HG03280 (cell line): ENCODE measurements at regions not wholly inside any gene's neighbourhood (a gene's known extent, or its start where the extent isn't known, plus 50 kb on each side); places are given as distances from the start of the nearest gene placed in this dataset.
A peak's percentile ranks its signal among the peaks of the same experiment; 100 is the strongest.
"Not testable (repeated sequence)": the region's sequence is repeated elsewhere in the genome, so short reads cannot be mapped to it uniquely, and the experiment has no call there.

Experiments used
- ATAC-seq: cut with Tn5 transposase; IDR thresholded peaks from one replicate; pipeline ENCODE4 v1.9.1; 2021; ENCODE audit warnings: mild to moderate bottlenecking, moderate library complexity; ENCODE audit not compliant: unreplicated experiment

DNA sequence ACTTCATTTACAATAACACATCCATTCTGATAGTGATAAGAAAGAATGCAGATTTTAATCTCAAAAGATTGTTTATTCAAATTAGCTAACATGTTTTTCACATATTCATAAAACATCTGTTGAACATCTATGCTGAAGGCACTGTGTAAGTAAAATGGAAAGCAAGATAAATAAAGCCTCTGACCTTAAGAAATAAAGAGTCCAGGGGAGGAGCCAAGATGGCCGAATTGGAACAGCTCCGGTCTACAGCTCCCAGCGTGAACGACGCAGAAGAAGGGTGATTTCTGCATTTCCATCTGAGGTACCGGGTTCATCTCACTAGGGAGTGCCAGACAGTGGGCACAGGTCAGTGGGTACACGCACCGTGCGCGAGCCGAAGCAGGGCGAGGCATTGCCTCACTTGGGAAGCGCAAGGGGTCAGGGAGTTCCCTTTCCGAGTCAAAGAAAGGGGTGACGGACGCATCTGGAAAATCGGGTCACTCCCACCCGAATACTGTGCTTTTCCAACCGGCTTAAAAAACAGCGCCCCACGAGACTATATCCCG lies 336.5 kb downstream of the CETN3 start:
- not testable (repeated sequence) for ATAC-seq

DNA sequence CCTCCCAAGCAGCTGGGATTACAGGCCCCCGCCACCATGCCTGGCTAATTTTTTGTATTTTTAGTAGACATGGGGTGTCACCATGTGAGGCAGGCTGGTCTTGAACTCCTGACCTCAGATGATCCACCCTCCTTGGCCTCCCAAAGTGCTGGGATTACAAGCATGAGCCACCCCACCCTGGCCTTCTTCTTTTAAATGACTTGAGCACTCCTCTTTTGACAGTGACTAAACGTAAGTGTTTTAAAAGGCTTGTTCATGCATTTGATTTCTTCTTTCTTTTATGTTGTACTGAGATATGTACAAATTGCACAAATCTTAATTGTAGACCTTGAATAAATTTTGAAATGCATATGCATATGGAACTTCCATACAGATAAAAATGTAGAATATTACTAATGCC lies 337.9 kb downstream of the CETN3 start:
- no peak for ATAC-seq

- no peak for ATAC-seq
These were observed 338.5 kb downstream of the CETN3 start for GRCh38 chr5:90071066-90071465.

- no peak for ATAC-seq
These were observed 342.6 kb downstream of the CETN3 start for GRCh38 chr5:90066920-90067319.

- no peak for ATAC-seq
These were observed 352.4 kb downstream of the CETN3 start for GRCh38 chr5:90056911-90057705.

GRCh38 chr5:90055831-90056328 lies 353.7 kb downstream of the CETN3 start:
- ATAC-seq: no peak

- no peak for ATAC-seq
These were observed 354.9 kb downstream of the CETN3 start for GRCh38 chr5:90054612-90055011.

- ATAC-seq: no peak
These were observed 357.8 kb downstream of the CETN3 start for GRCh38 chr5:90051756-90052155.

DNA sequence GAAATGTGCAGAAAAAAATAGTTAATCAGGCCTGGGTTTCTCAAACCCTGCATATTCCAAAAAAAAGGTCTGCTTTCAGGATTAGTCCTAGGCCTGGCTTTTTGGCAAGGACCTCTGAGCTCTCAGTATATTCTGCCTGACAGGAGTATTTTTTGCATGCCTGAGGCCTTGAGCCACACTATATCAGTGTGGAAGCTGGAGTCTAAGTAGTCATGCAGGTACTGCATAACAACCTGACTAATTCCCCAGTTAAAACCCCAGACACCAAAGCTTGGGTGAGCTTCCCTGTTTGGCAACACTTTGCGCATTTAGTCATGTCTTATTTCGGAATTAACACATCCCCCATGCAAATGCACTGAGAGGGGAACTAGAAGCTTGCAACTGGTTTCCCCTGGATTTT lies 359.5 kb downstream of the CETN3 start:
- ATAC-seq: no peak

GRCh38 chr5:90047113-90047512 lies 362.4 kb downstream of the CETN3 start:
- ATAC-seq: no peak

GRCh38 chr5:90040082-90040481 lies 369.5 kb downstream of the CETN3 start:
- not testable (repeated sequence) for ATAC-seq

GRCh38 chr5:90037646-90038045 lies 371.9 kb downstream of the CETN3 start:
- ATAC-seq: no peak

GRCh38 chr5:90022711-90023053 lies 386.9 kb downstream of the CETN3 start:
- ATAC-seq: no peak

DNA sequence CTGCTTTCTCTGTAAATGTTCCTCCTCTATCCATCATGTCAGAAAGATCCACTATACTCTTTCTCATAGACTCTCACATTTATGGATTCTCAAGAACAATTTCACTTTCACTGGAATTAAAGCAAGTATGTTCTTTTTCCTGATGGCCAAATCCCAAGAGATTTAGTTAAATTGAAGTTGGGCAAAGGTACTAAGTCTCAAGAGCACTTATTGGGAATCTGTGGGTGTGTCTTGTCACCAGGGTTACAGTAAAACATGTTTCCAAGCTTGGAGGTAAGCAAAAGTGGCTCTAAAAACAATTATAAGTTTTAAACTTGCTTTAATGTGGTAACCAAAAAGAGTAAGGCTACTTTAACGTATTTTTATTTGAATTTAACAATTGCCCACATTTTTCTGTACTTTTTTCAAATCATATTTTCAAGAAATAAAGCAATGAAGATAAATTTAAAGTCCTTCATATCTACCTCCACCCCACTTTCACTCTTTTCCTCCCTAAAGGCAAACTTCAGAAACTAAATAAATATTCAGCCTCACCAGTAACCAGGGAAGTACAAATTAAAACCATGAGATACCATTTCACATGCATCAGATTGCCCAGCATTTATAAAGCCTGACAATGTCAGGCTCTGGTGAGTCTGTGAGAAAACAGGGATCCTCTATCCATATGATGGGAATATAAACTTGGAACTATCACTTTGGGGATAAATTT lies 387.4 kb downstream of the CETN3 start:
- no peak for ATAC-seq

GRCh38 chr5:90020575-90021538 lies 388.7 kb downstream of the CETN3 start:
- ATAC-seq: peak; percentile 93

GRCh38 chr5:90017239-90017638 lies 392.3 kb downstream of the CETN3 start:
- ATAC-seq: no peak

GRCh38 chr5:90015584-90016018 lies 394.0 kb downstream of the CETN3 start:
- ATAC-seq: peak; percentile 89

- ATAC-seq: peak; percentile 78
These were observed 395.1 kb downstream of the CETN3 start for GRCh38 chr5:90014420-90014819.

GRCh38 chr5:90000351-90000750 lies 409.2 kb downstream of the CETN3 start:
- ATAC-seq: no peak

DNA sequence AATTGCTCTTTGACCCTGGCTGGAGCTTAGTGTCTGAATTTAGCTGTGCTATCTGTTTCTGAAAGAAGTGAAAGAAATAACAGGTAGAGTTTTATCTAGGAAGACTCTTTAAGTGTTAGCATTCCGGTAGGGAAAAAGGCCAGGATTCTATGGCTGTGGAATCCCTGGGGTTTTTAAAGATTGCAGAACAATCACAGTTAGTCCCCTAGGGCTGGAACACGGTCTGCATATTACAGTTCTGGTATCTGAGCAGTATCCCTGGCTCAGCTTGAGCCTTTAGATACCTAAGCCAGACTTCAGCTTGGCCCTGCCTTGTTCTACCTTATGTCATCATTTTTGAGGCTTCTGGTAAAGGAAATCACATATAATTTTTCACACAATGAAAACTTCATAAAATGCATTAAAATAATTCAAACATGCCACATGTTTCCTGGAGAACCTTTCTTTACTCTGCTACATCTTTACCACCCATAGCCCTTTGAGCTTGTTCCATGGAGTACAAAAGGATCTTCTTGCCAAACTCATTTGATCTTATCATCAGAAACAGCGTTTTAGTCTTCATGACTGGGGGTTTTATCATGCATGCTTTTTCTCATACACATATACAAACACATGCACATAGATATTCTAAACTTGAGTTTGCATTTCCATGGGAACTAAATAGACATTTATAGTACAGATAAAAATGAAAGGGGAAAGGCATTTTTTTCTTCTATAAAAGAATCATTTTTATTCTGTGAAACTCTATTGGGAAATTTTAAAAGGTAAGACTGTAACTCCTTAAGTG lies 410.8 kb downstream of the CETN3 start:
- no peak for ATAC-seq
